Upper lobe of left lung (tissue), 4 donors: ENCODE measurements at regions not wholly inside any gene's neighbourhood (a gene's known extent, or its start where the extent isn't known, plus 50 kb on each side); places are given as distances from the start of the nearest gene placed in this dataset.
"Not testable (repeated sequence)": the region's sequence is repeated elsewhere in the genome, so short reads cannot be mapped to it uniquely, and the experiment has no call there.

ENCODE experiments used
- CTCF ChIP-seq, 6 experiments: fragments of 450-650 bp in 4 of 6; fragments of 200-600 bp in 2 of 6; sonication (generic) in 2 of 6; IDR thresholded peaks; one replicate each; pipeline ENCODE4 v1.5.1; 2016 to 2019; ENCODE audit warnings: antibody characterized with exemption in 6 of 6
- EP300 ChIP-seq, 4 donors: sonication (generic); formaldehyde crosslinking; IDR thresholded peaks; one replicate each; pipeline ENCODE4 v1.5.1; 2017; ENCODE audit warnings: antibody characterized with exemption in 4 of 4, control low read depth in 2 of 4
- POLR2A ChIP-seq, 4 donors: fragments of 450-650 bp; IDR thresholded peaks; one replicate each; pipeline ENCODE4 v1.5.1; 2016 to 2017; ENCODE audit warnings: antibody characterized with exemption in 4 of 4, mild to moderate bottlenecking in 2 of 4
- POLR2AphosphoS5 ChIP-seq, 2 donors: sonication (generic); formaldehyde crosslinking; IDR thresholded peaks; one replicate each; pipeline ENCODE4 v1.5.1; 2017; ENCODE audit warnings: antibody characterized with exemption in 2 of 2

- not testable (repeated sequence) for TF ChIP-seq CTCF, POLR2A, POLR2AphosphoS5, EP300 (IDR thresholded peaks at IDR 0.05)
These were observed 116.6 kb downstream of the PRL start for GRCh38 chr6:22180250-22180649.
